ENCODE measurements at regions not wholly inside any gene's neighbourhood (a gene's known extent, or its start where the extent isn't known, plus 50 kb on each side); places are given as distances from the start of the nearest gene placed in this dataset.

DNA sequence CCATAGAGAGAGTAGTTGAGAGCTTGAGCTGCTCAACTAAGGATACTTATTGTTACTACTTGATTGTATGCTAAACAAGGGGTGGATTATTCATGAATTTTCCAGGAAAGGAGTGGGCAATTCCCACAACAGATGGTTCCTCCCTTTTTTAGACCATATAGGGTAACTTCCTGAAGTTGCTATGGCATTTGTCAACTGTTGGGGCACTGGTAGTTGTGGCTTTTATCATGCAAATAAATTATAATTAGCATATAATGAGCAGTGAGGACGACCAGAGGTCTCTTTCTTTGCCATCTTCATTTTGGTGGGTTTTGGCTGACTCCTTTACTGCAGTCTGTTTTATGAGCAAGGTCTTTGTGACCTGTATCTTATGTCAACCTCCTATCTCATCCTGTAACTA lies 1403.5 kb upstream of the PABPC4L start:
- Mint-ChIP-seq H3K9me3 (peaks cover 0 to 7% (median 0%) of the 10 kb centered on the region in 8 donors), H3K36me3 (no peaks in the 10 kb centered on the region), H3K4me1 (no peaks in the 10 kb centered on the region), H3K4me3 (no peak overlapping the region), H3K27me3 (no peaks in the 10 kb centered on the region), H3K27ac (no peak overlapping the region)
- no peaks in the 10 kb centered on the region for H3K36me3 ChIP-seq (ENCODE audit: insufficient read depth, low read length)
- no peak overlapping the region for H3K4me3 ChIP-seq (ENCODE audit: low read length in 2 of 2)
- ChIA-PET CTCF (ENCODE audit: partially characterized antibody) (no interaction called here), POLR2A (ENCODE audit: partially characterized antibody) (no interaction called here)
- intact Hi-C loops (cut with micrococcal nuclease) = no loop called here
- no peaks in the 10 kb centered on the region for H3K4me1 ChIP-seq (ENCODE audit: insufficient read depth, low read length)
- no peaks in the 10 kb centered on the region for H3K27me3 ChIP-seq (ENCODE audit: insufficient read depth, low read length)
- H3K27ac ChIP-seq (ENCODE audit: low read depth, low read length) = no peak overlapping the region
- DNase-seq = no peak
- no peaks in the 10 kb centered on the region for H3K9me3 ChIP-seq (ENCODE audit: control insufficient read depth in 1 of 2, low read length in 2 of 2)

DNA sequence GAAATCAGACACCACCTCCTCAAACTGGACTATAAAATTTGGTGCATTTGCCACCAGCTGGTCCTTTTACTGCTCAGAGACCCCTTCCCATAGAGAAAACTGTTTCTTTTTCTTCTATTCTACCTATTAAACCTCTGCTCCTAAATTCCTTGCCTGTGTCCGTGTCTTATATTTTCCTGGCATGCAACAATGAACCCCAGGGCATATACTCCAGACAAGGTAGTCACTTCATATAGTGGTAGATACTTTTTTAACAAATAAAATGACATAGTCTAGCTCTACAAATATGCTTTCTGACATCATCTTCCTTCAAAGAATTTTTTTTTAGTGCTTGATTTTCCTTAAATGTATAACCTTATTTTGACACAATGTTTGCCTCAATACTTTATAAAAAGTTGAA lies 1402.9 kb upstream of the PABPC4L start:
- CTCF ChIA-PET (ENCODE audit: partially characterized antibody) = no interaction called here
- no peak overlapping the region for H3K27ac Mint-ChIP-seq

DNA sequence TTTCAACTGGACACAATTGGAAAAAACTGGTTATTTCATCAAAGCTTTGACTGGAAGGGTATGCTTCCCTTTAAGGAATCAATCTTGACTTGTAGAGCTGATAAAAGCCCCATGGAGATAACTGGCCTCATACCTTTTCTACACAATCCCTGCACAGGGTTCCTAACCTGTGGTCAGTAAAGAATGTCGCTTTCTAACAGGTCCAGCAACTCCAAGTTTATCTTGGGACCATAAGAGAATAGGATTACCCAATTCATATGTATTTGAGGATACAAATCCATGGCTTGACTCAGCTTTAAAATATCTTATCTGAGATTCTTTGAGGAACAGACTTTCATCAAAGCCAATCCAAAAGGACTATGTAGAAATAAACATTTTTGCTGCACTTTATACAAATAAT lies 1399.8 kb upstream of the PABPC4L start:
- intact Hi-C loops (cut with micrococcal nuclease) = no loop called here
- no peaks in the 10 kb centered on the region for H3K36me3 Mint-ChIP-seq
- no peaks in the 10 kb centered on the region for H3K36me3 ChIP-seq (ENCODE audit: insufficient read depth, low read length)
- H3K27ac Mint-ChIP-seq = no peak overlapping the region
- H3K27ac ChIP-seq (ENCODE audit: low read depth, low read length) = no peak overlapping the region
- ChIA-PET POLR2A (ENCODE audit: partially characterized antibody) (no interaction called here), CTCF (ENCODE audit: partially characterized antibody) (no interaction called here)
- H3K27me3 ChIP-seq (ENCODE audit: insufficient read depth, low read length) = no peaks in the 10 kb centered on the region
- H3K27me3 Mint-ChIP-seq = no peaks in the 10 kb centered on the region
- H3K9me3 ChIP-seq (ENCODE audit: control insufficient read depth in 1 of 2, low read length in 2 of 2) = no peaks in the 10 kb centered on the region
- H3K4me3 ChIP-seq (ENCODE audit: low read length in 2 of 2) = no peak overlapping the region
- no peaks in the 10 kb centered on the region for H3K4me1 ChIP-seq (ENCODE audit: insufficient read depth, low read length)
- H3K4me3 Mint-ChIP-seq = no peak overlapping the region
- H3K4me1 Mint-ChIP-seq = no peaks in the 10 kb centered on the region
- DNase-seq = no peak
- H3K9me3 Mint-ChIP-seq = peaks cover 0 to 27% (median 7%) of the 10 kb centered on the region in 8 donors

More for the DNA sequence above, 1402.9 kb upstream of the PABPC4L start:
- no peak overlapping the region for H3K4me3 ChIP-seq (ENCODE audit: low read length in 2 of 2)
- intact Hi-C loops (cut with micrococcal nuclease) = no loop called here
- no peaks in the 10 kb centered on the region for H3K4me1 ChIP-seq (ENCODE audit: insufficient read depth, low read length)
- H3K36me3 ChIP-seq (ENCODE audit: insufficient read depth, low read length) = no peaks in the 10 kb centered on the region
- no peaks in the 10 kb centered on the region for H3K27me3 Mint-ChIP-seq
- no peaks in the 10 kb centered on the region for H3K9me3 ChIP-seq (ENCODE audit: control insufficient read depth in 1 of 2, low read length in 2 of 2)
- no peak for DNase-seq
- POLR2A ChIA-PET (ENCODE audit: partially characterized antibody) = no interaction called here
- no peaks in the 10 kb centered on the region for H3K36me3 Mint-ChIP-seq
- H3K27me3 ChIP-seq (ENCODE audit: insufficient read depth, low read length) = no peaks in the 10 kb centered on the region
- no peaks in the 10 kb centered on the region for H3K4me1 Mint-ChIP-seq
- no peak overlapping the region for H3K4me3 Mint-ChIP-seq
- H3K27ac ChIP-seq (ENCODE audit: low read depth, low read length) = no peak overlapping the region
- peaks cover 0 to 10% (median under 1%) of the 10 kb centered on the region in 8 donors for H3K9me3 Mint-ChIP-seq

GRCh38 chr4:135598151-135598550 lies 1396.6 kb upstream of the PABPC4L start:
- no peak overlapping the region for H3K27ac Mint-ChIP-seq
- no peaks in the 10 kb centered on the region for H3K4me1 Mint-ChIP-seq
- CTCF ChIA-PET (ENCODE audit: partially characterized antibody) = interaction anchor here (0.8 kb wide), 1 partner anchor 14 kb away, joined by 3 read pairs; no protein-coding TSS in a partner anchor
- no peak overlapping the region for H3K4me3 Mint-ChIP-seq
- intact Hi-C loops (cut with micrococcal nuclease) = no loop called here
- Histone ChIP-seq H3K4me1 (ENCODE audit: insufficient read depth, low read length) (no peaks in the 10 kb centered on the region), H3K27ac (ENCODE audit: low read depth, low read length) (no peak overlapping the region), H3K36me3 (ENCODE audit: insufficient read depth, low read length) (no peaks in the 10 kb centered on the region), H3K4me3 (ENCODE audit: low read length in 2 of 2) (no peak overlapping the region), H3K9me3 (ENCODE audit: control insufficient read depth in 1 of 2, low read length in 2 of 2) (no peaks in the 10 kb centered on the region), H3K27me3 (ENCODE audit: insufficient read depth, low read length) (no peaks in the 10 kb centered on the region)
- H3K36me3 Mint-ChIP-seq = no peaks in the 10 kb centered on the region
- peaks cover 0 to 37% (median 15%) of the 10 kb centered on the region in 8 donors for H3K9me3 Mint-ChIP-seq
- DNase-seq = no peak
- no peaks in the 10 kb centered on the region for H3K27me3 Mint-ChIP-seq
- POLR2A ChIA-PET (ENCODE audit: partially characterized antibody) = no interaction called here

GRCh38 chr4:135594521-135594920 lies 1392.9 kb upstream of the PABPC4L start:
- H3K4me1 Mint-ChIP-seq = no peaks in the 10 kb centered on the region
- no peak overlapping the region for H3K27ac ChIP-seq (ENCODE audit: low read depth, low read length)
- peaks cover 3 to 33% (median 15%) of the 10 kb centered on the region in 8 donors for H3K9me3 Mint-ChIP-seq
- no peaks in the 10 kb centered on the region for H3K36me3 Mint-ChIP-seq
- H3K4me3 Mint-ChIP-seq = no peak overlapping the region
- ChIA-PET POLR2A (ENCODE audit: partially characterized antibody) (no interaction called here), CTCF (ENCODE audit: partially characterized antibody) (no interaction called here)
- H3K27me3 Mint-ChIP-seq = no peaks in the 10 kb centered on the region
- no peaks in the 10 kb centered on the region for H3K9me3 ChIP-seq (ENCODE audit: control insufficient read depth in 1 of 2, low read length in 2 of 2)
- no peak for DNase-seq
- no peaks in the 10 kb centered on the region for H3K4me1 ChIP-seq (ENCODE audit: insufficient read depth, low read length)
- H3K27ac Mint-ChIP-seq = no peak overlapping the region
- no peaks in the 10 kb centered on the region for H3K36me3 ChIP-seq (ENCODE audit: insufficient read depth, low read length)
- no peak overlapping the region for H3K4me3 ChIP-seq (ENCODE audit: low read length in 2 of 2)
- H3K27me3 ChIP-seq (ENCODE audit: insufficient read depth, low read length) = no peaks in the 10 kb centered on the region
- intact Hi-C loops (cut with micrococcal nuclease) = no loop called here

DNA sequence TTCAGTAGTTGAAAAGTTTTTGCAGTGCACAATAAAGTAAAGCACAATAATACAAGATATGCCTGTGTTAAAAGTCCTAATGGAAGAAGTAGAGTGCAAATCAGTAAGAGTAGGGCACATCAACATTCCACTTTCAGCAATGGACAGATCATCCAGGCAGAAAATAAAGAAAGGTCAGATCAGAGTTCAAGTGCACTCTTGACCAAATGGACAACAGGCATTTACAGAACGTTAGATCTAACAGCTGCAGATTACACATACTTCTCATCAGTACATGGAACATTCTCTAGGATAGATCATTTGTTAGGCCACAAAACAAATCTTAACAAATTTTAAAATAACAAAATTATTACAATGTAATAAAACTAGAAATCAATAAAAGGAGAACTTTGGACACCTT lies 1373.5 kb upstream of the PABPC4L start:
- no peaks in the 10 kb centered on the region for H3K27me3 Mint-ChIP-seq
- H3K9me3 Mint-ChIP-seq = peaks cover 2 to 19% (median 5%) of the 10 kb centered on the region in 8 donors
- no peaks in the 10 kb centered on the region for H3K27me3 ChIP-seq (ENCODE audit: insufficient read depth, low read length)
- CTCF ChIA-PET (ENCODE audit: partially characterized antibody) = no interaction called here
- no peak overlapping the region for H3K27ac ChIP-seq (ENCODE audit: low read depth, low read length)
- no peaks in the 10 kb centered on the region for H3K36me3 ChIP-seq (ENCODE audit: insufficient read depth, low read length)
- no peak overlapping the region for H3K27ac Mint-ChIP-seq
- intact Hi-C loops (cut with micrococcal nuclease) = no loop called here
- no peak overlapping the region for H3K4me3 Mint-ChIP-seq
- no peaks in the 10 kb centered on the region for H3K36me3 Mint-ChIP-seq
- DNase-seq = no peak
- H3K9me3 ChIP-seq (ENCODE audit: control insufficient read depth in 1 of 2, low read length in 2 of 2) = no peaks in the 10 kb centered on the region
- POLR2A ChIA-PET (ENCODE audit: partially characterized antibody) = no interaction called here
- H3K4me1 Mint-ChIP-seq = no peaks in the 10 kb centered on the region
- H3K4me3 ChIP-seq (ENCODE audit: low read length in 2 of 2) = no peak overlapping the region
- no peaks in the 10 kb centered on the region for H3K4me1 ChIP-seq (ENCODE audit: insufficient read depth, low read length)

DNA sequence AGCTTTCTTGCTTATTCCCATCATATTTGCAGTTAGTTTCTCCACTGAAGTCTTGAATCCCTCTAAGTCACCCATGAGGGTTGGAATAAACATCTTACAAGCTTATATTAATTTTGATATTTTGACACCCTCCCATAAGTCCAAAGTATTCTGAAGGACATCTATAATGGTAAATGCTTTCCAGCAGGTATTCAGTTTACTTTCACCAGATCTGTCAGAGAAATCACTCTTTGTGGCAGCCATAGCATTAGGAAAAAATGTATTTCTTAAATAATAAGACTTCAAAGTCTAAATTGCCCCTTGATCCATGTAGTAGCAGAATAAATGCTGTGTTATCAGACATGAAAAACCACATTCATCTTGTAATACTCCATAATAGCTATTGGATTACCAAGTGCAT lies 1371.7 kb upstream of the PABPC4L start:
- no peak overlapping the region for H3K27ac ChIP-seq (ENCODE audit: low read depth, low read length)
- no peak overlapping the region for H3K4me3 Mint-ChIP-seq

DNA sequence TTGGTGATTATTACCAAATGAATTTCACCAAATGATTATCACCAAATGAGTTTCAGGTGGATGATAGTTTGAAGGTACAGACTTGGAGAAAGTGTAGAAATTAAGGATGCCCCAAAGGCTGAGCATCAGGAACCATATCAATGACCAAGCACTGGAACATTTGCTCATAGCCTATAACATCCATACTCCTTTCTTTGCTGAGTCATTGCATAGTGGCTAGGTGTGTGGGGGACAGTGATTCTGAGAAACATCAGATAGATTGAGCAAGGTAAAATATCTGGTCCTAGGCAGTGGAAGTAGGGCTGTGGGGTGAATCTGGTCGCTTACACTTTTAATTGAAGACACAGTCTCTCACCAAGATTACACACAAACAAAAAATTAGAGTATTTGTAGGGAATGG lies 1362.5 kb upstream of the PABPC4L start:
- Mint-ChIP-seq H3K27ac (no peak overlapping the region), H3K4me1 (no peaks in the 10 kb centered on the region), H3K36me3 (no peaks in the 10 kb centered on the region), H3K9me3 (peaks cover 0 to 16% (median 6%) of the 10 kb centered on the region in 8 donors), H3K27me3 (no peaks in the 10 kb centered on the region), H3K4me3 (no peak overlapping the region)
- ChIA-PET CTCF (ENCODE audit: partially characterized antibody) (no interaction called here), POLR2A (ENCODE audit: partially characterized antibody) (no interaction called here)
- intact Hi-C loops (cut with micrococcal nuclease) = no loop called here
- H3K4me1 ChIP-seq (ENCODE audit: insufficient read depth, low read length) = no peaks in the 10 kb centered on the region
- H3K36me3 ChIP-seq (ENCODE audit: insufficient read depth, low read length) = no peaks in the 10 kb centered on the region
- H3K27ac ChIP-seq (ENCODE audit: low read depth, low read length) = no peak overlapping the region
- DNase-seq = no peak
- no peaks in the 10 kb centered on the region for H3K9me3 ChIP-seq (ENCODE audit: control insufficient read depth in 1 of 2, low read length in 2 of 2)
- H3K27me3 ChIP-seq (ENCODE audit: insufficient read depth, low read length) = no peaks in the 10 kb centered on the region
- no peak overlapping the region for H3K4me3 ChIP-seq (ENCODE audit: low read length in 2 of 2)

More for the DNA sequence above, 1371.7 kb upstream of the PABPC4L start:
- Mint-ChIP-seq H3K9me3 (peaks cover 2 to 14% (median 4%) of the 10 kb centered on the region in 8 donors), H3K27me3 (no peaks in the 10 kb centered on the region), H3K4me1 (no peaks in the 10 kb centered on the region), H3K36me3 (no peaks in the 10 kb centered on the region), H3K27ac (no peak overlapping the region)
- H3K36me3 ChIP-seq (ENCODE audit: insufficient read depth, low read length) = no peaks in the 10 kb centered on the region
- ChIA-PET POLR2A (ENCODE audit: partially characterized antibody) (no interaction called here), CTCF (ENCODE audit: partially characterized antibody) (no interaction called here)
- no peak for DNase-seq
- intact Hi-C loops (cut with micrococcal nuclease) = no loop called here
- no peaks in the 10 kb centered on the region for H3K9me3 ChIP-seq (ENCODE audit: control insufficient read depth in 1 of 2, low read length in 2 of 2)
- H3K4me3 ChIP-seq (ENCODE audit: low read length in 2 of 2) = no peak overlapping the region
- H3K27me3 ChIP-seq (ENCODE audit: insufficient read depth, low read length) = no peaks in the 10 kb centered on the region
- no peaks in the 10 kb centered on the region for H3K4me1 ChIP-seq (ENCODE audit: insufficient read depth, low read length)
